Occipital lobe (tissue), 1 donor: ENCODE measurements at regions not wholly inside any gene's neighbourhood (a gene's known extent, or its start where the extent isn't known, plus 50 kb on each side); places are given as distances from the start of the nearest gene placed in this dataset.

Experiments used
- DNase-seq: peaks from one replicate; lab custom pipeline; 2025; lab: John Stamatoyannopoulos, UW

DNA sequence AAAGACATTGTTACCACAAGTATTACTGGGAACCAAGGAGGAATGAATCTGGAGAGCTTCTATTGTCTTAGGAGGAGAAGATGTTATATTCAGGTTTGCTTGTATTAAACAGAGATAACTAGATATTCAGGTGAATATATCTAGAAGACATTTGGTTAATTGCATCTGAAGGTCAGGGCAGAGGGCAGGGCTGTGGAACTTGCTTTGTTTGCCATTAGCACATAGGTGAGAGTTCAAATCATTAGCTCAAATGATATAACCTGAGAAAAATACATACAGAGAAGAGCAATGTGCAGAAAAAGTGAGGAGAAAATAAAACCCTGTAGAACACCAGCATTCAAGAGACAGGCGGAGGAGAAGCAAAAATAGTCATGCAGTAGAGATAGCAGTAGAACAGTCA lies 116.8 kb downstream of the DNAJB9 start:
- DNase-seq, result no peak

DNA sequence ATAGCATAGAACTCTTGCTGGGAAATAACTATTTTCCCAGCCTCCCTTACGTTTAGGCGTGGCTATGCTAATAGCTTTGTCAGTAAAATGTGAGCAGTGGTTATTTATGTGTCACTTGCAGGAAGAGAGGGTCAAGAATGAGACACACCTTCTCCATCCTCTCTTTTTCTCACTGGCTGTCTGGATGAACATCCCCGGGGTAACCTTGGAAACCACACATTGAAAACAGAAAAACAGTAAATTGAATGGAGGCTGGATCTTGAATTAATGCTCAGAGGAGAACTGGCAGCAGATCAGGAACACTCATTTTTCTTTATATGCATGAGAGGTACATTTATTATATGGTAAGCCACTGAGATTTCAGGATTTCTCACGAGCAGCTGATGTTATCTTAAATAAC lies 127.6 kb downstream of the DNAJB9 start:
- DNase-seq, result no peak

DNA sequence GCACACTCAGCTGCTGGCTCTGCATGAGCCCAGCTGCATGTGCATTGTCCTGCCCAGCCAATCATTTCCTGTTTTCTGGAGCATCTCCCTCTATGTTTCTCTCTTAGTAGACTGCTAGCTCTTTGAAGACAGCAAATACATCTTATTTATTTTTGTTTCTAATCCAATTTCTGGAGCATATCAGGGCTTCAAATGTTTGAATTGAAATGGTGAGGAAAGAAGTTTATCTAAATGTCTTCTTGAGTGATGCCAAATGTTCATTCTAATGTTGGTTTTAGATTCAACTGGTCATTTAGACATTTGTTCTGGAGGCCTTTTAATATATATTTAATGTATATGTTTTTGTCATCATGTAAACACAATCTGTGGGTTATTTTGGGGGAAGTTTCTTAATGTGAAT lies 141.9 kb downstream of the DNAJB9 start:
- DNase-seq, result no peak

DNA sequence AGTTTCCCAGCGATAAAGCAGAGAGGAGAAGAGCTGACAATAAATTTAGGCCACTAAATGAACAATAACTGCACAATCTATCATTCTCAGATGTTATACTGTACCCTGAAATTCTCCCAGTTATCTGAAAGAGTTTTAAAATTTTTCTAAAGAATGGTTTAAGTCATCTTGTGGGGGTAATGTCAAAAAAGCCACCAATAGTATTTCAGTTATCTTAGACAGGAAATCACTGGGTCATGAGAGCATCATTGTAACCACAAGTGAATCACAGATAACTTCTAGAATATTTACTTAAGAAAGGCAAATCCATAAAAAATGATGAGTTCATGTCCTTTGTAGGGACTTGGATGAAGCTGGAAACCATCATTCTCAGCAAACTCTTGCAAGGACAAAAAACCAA lies 147.1 kb downstream of the DNAJB9 start:
- no peak for DNase-seq

DNA sequence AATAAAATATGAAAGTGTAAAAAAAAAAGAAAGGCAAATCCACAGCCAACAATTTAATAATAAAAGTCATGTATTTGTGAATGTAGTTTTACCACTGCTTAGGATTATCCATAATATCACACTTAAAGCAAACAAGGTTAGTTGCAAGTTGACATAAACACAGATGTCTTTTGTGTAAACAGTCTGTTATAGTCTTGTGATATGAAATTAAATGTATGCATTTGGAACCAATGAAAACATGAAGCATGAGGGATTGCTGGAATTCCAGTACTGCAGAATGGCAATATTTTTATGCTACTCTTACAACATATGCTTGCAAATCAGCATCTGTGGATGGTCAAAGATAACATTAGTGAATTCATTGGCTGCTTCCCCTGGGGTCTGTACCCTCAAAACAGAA lies 148.1 kb downstream of the DNAJB9 start:
- no peak for DNase-seq

DNA sequence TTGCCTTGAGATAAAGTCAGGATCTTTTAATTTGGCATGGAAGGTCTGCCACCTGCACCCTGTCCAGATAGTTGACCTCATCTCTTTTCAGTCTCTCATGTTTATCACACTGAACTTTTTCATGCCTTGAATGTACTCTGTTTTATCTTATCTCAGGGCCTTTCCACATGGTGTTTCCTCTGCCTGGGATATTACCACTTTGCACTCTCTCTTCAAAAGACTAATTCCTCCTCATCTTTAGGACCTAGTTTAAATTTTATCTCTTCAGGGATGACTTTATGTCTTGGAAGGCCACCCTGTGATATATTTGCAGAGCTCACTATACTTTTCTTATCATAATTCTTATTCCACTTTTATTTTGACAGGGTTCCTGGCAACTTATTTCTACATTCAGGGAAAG lies 150.0 kb downstream of the DNAJB9 start:
- DNase-seq, result no peak

DNA sequence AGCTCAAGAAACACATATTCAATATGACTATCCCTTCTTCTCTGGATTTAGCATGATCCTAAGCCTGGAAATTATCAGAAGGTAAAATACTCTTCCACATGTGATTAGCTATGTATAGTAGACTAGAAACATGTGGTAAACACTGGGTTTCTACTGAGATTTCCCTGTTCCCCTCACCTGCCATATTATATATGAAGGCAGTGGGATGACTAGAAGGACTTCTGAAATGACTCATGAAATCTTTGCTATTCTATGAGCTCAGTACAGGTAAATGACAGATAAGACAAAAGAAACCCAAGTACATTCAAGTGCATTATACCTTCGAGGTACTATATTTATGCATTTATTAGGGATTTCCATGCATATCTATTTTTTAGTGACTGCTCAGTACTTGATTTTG lies 152.9 kb downstream of the DNAJB9 start:
- no peak for DNase-seq

DNA sequence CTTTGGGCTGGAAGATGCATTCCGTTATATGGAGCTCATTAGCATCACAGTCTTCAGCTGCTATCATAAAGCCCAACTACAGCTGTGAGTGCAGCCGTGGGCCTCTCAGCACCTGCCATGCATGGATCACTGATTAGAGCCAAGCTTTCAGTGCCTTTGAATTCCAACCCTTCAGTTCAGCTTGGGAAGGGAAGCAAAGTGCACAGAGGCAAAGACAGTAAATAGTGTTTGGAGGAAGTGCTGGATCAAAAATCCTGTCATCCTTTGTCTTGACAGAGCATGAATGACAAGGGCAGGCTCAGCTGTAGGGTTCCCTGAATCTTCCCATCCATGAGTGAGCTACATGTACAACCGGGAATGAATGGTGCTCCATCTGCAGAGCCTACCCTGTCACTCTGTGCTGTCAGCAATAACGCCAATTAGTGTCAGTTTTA lies 153.7 kb downstream of the DNAJB9 start:
- DNase-seq, result no peak

DNA sequence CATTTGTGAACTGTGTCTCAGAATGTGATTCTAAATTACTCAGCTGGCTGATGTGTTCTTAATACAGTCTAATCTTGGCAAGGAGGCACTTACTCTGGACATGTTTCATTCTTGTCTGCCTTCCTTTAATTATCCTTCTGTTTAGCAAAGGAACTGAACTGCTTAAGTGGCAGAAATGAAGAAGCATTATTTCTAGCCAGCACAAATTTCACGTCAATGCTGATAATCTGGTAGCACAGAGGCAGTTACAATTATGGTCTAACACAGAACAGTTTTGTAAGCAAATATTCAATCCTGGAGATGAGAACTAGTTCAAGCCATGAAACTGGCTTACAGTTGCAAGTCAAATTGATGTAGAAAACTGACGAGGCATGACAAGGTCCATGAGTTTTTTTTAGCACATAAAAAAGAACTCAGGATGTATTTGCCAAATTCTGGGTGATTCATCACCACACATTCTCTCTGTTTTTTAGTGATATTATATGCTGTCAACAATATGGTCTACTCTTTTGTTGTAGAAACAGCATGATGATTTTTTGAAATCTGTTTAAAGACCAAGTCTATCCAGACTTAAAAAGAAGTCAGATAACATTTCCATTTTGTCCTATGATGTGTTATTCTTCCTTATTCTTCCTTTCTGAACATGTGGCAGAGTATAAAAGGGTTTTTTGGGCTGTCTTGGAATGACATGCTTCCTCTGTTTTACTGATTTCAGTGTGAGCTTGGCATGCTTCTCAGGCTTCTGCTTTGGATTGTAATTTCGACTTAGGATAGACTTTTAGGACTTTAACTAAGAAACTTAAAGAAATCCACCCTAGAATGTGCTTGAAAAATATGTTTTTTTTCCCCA lies 154.8 kb downstream of the DNAJB9 start:
- no peak for DNase-seq

DNA sequence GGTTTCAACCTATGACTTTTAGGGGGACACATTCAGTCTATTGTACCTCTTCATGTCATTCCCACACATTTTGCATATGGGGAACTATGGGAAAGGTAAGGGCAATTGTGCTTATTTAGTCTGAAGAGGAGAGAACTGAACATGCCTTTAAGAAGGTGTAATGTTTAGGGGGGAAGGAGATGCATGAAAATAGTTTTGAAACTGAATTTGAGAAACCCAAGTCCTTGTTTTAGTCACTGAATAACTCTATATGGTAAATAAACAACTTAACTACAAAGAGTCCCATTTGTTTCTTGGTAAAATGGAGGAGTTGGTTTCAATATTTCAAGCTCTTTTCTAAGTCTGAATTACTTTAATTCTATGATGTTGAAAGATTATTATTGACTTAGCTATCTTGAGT lies 166.1 kb downstream of the DNAJB9 start:
- DNase-seq, result no peak

DNA sequence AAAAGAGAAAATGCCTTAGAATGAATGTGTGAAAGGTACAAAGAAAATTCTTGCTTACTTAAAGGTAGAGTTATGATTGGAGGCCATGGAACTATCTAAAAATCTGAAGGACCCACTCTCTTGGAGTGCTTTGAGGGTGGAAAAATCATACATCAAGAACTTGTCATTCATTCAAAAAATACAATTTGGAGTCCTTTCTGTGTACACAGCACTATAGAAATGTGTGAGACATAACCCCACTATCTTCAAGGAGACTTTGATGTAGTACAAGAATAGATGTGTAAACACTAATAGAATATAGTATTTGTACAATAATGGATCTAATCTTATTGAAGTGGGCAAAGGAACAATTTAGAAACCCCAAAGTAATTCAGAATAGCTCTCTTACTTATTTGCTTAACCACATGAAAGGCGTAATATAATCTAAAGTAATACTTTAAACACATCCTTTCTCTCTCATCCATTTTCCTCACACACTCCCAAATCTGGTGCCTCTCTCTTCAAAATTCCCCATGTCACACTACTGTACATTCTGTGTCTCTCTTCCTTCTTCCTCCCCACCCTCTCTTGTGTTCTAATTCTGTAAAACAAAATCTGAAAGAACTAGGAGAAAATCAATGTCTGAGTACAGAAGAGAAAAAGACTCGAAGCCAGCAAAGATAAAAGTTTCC lies 166.7 kb downstream of the DNAJB9 start:
- DNase-seq, result no peak

DNA sequence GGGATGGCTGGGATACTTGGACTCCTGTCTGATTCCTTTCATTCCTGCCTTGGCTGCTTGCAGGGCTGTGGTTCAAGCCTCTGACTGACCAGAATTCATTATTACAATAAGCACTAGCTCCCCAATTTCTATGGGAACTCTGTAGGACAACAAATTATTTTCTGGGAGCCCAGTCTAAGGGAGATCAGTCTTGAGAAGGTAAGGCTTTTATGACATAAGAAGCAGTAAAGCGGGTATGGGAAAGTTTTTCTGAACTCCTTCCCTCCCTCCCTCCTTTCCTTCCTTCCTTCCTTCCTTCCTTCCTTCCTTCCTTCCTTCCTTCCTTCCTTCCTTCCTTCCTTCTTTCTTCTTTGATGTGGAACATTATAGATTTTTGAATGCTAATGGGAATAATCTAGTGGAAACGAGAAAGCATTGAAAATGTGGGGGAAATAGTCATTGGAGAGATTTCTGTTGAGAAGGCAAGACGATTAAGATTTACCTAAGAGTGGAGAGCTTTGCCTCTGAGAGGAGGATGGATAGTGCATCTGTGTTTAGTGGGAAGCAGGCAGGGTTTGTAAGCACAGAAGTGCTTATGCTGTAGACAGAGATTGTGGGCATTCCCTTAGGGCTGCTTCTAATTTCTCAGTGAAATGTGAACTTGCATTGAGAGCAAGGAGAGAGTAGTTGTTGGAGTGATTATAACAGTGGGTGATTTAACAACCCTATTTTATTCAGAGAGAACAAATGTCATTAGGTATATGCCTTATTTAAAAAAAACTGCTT lies 201.5 kb downstream of the DNAJB9 start:
- no peak for DNase-seq

DNA sequence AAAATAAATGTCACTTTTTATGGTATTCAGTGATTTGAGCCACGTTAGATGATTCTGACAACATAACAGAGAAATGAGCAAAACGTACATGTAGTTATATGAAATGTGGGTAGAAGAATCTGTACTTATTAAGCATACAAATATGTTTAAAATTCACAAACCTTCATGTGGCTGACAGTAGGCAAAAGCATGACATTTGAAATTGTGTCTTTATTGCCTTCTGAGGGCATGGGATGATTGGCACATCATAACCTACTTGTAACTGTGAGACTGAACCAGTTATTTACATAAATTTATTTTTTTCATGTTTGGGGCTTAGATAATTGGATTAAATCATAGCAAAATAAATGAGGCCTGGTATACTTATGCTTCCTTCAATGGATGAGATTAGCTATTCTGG lies 202.2 kb downstream of the DNAJB9 start:
- no peak for DNase-seq

DNA sequence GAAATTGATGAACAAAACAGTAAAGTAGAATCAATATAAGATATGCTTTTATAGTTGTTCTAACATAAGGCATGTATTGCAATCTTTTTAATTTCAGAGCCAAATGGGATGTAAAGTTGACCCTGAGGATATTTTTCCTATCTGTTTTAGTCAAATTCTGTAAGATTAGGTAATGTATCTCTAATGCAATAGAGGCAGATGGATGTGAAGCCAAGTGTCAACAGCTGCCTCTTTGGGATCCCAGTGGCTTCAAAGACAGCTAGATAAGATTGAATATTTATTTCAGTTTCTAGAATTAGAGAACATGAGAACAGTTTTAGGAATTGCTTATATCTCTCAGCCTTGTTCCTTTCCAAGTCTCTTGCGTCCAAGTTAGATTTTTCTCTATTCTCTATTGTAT lies 208.3 kb downstream of the DNAJB9 start:
- DNase-seq, result no peak

DNA sequence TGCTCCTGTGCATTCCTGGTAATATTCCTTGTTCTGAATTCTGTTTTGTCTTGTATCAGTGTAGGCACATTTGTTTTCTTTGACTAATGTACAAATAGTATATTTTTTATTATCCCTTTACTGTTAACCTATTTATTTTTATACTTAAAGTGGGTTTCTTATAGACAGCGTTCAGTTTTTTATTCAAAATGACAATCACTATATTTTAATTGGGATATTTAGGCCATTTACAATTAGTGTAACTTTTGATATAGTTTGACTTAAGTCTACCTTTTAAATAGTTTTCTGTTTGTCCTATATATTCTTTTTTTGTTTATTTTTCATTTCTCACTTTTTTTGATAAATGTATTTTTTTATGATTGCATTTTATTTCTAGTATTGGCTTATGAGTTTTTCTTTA lies 219.8 kb downstream of the DNAJB9 start:
- DNase-seq, result no peak

DNA sequence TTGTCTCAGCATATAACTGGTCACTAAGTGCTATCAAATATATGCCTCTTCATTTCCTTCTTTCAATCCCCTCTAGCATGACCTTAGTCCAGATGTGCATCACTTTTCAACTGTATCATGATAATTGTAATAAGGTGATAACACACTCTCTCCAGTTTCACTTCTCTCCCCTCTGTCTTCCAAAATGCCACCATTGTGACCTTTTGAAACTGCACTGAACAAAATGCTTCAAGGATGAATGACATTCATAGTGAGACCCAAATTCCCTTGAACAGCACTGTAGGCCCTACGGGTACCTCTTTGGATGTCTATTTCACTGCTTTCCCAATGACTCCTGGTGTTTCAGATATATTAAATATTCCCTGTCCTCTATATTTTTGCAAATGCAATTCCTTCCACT lies 224.8 kb downstream of the DNAJB9 start:
- no peak for DNase-seq

DNA sequence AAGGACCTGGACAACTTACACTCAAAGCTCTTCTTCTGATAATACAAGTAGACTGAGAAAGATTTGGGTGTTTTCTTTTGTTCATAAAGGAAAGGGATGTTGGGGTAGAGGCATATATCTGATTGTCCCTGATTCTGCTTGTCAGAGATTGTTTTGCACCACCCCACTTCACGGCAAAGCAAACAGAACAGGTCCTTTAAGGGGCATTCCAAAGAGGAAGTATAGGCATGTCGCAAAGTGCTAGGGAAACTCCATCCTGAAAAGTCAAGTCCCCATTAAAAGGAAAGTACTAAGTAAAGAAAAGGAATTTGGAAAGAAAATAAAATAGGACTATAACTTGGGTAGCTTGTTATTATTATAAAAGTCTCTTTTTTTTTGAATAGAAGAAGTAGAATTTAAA lies 233.0 kb downstream of the DNAJB9 start:
- no peak for DNase-seq

DNA sequence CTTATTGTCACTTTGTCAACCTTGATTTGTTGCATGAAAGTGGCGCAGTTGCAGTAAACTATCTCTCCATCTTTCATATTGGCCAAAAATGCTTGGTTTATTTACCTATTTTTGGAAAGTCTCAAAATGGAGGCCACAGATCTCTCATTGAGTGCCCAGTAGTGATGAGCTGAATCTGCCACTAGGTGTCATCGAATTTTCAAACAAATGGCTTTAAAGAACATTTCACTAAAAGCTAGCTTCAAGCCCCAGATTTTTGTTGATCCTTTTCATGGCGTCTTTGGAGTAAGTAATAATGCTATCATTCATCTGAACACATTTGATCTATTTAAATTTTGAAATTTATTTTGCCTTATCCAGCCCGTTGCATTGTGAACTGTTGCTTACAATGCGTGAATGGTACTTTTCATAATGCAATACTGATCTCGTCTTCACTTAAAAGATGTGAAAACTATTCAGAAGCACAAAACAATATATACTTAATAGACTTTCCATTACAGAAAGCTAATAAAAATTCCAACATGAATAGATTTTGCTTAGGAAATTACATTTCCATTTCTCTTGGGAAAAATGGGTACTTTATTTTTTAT lies 236.2 kb downstream of the DNAJB9 start:
- DNase-seq, result no peak

DNA sequence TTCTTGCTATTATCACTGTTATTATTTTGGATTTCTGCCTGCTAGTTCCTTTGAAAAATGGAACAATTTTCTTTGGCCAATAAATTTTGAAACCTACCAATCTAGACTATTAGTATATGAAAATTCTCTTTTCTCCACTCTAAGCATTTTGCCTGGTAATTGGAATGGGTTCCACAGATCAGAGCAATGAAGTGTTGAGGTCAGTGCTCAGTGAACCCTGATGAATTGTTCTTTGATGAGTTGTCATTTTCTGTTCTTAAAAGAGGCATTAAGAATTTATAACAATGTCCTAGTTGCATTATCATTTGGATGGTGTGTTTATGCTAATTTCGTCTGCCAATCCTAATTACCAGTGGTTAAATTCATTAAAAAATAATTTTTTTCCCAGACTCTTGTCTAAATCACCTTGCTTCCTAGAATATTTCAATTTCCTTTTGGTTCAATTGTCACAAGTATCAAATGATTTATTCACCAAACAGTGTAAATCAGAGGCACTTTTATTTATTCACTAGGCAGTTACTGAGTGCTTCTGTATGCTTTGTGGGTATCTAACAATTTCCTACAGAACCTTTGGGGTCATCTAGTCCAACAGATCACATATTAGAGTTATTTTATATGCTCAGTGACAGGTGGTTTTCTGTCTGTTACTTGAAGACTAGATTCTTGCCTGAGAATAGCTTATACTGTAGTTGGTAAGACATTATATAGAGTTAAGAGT lies 239.0 kb downstream of the DNAJB9 start:
- no peak for DNase-seq

DNA sequence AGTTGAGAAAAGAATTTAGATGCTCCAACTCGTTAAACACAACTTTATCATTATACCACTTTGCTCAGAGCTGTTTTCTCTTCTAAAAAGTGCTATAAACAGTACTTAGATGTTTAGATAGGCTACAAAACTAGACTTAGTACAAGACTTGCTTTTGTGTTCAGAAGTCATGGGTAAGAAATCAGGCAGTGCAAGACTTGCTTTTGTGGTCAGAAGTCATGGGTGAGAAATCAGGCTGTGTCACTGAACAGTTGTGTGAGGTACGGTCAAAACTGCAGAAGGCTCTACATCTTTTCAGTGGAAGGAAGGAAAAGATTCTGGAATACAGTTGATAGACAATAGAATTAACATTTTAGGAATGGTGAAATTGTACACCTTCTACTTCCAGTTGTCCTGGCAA lies 239.7 kb downstream of the DNAJB9 start:
- no peak for DNase-seq

DNA sequence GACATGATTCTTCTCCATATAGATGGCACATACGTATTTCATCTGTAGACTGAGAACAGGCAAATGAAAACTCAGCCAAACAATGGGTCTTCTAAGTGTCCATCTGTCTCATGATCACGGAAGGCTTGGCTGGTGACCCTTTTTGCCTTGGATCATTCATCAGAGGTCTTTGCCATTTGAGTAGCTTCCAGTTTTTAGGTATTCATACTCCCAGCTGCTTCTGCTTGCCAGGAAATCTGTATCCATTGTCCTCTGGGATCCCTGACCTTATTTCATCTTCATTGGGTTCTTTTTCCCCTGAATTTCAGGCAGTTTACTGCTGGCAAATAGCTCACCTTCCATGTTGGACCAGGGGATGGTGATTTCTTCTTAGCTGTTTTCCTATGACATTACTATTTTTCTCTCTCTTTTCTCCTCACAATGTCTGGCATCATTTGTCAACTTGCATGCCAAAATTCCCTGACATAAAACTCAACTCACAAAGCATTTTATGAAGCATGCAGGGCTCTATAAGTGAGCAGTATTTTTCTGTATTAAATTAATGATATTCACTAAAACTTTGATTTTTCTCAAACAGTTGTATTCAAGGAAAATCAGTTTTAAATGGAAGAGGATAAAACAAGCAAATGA lies 241.2 kb downstream of the DNAJB9 start:
- DNase-seq, result no peak
